ENCODE measurements at regions not wholly inside any gene's neighbourhood (a gene's known extent, or its start where the extent isn't known, plus 50 kb on each side); places are given as distances from the start of the nearest gene placed in this dataset.
"Not testable (repeated sequence)": the region's sequence is repeated elsewhere in the genome, so short reads cannot be mapped to it uniquely, and the experiment has no call there.

- no peak for DNase-seq (ENCODE audit: low read depth in 2 of 2)
Observed at GRCh38 chr2:225824748-225825449, 425.4 kb downstream of the NYAP2 start.

- no peak for DNase-seq (ENCODE audit: low read depth in 2 of 2)
Observed at GRCh38 chr2:225821351-225821750, 421.8 kb downstream of the NYAP2 start.

- no peak for DNase-seq (ENCODE audit: low read depth in 2 of 2)
Observed at GRCh38 chr2:225820826-225821225, 421.3 kb downstream of the NYAP2 start.

- DNase-seq (ENCODE audit: low read depth in 2 of 2) = no peak
Observed at GRCh38 chr2:225814554-225814953, 415.0 kb downstream of the NYAP2 start.

GRCh38 chr2:225806105-225806504 lies 406.6 kb downstream of the NYAP2 start:
- no peak for DNase-seq (ENCODE audit: low read depth in 2 of 2)

GRCh38 chr2:225802076-225802475 lies 402.6 kb downstream of the NYAP2 start:
- DNase-seq (ENCODE audit: low read depth in 2 of 2) = not testable (repeated sequence)

GRCh38 chr2:225797394-225797793 lies 397.9 kb downstream of the NYAP2 start:
- DNase-seq (ENCODE audit: low read depth in 2 of 2) = no peak

GRCh38 chr2:225794652-225795400 lies 395.3 kb downstream of the NYAP2 start:
- DNase-seq (ENCODE audit: low read depth in 2 of 2) = no peak

GRCh38 chr2:225793736-225794550 lies 394.4 kb downstream of the NYAP2 start:
- no peak for DNase-seq (ENCODE audit: low read depth in 2 of 2)

- DNase-seq (ENCODE audit: low read depth in 2 of 2) = no peak
Observed at GRCh38 chr2:225788571-225789094, 389.1 kb downstream of the NYAP2 start.

GRCh38 chr2:225787497-225787896 lies 388.0 kb downstream of the NYAP2 start:
- DNase-seq (ENCODE audit: low read depth in 2 of 2) = no peak

GRCh38 chr2:225781991-225782390 lies 382.5 kb downstream of the NYAP2 start:
- no peak for DNase-seq (ENCODE audit: low read depth in 2 of 2)

GRCh38 chr2:225781145-225781544 lies 381.6 kb downstream of the NYAP2 start:
- no peak for DNase-seq (ENCODE audit: low read depth in 2 of 2)

- DNase-seq (ENCODE audit: low read depth in 2 of 2) = no peak
Observed at GRCh38 chr2:225779829-225780228, 380.3 kb downstream of the NYAP2 start.

GRCh38 chr2:225773148-225773547 lies 373.6 kb downstream of the NYAP2 start:
- no peak for DNase-seq (ENCODE audit: low read depth in 2 of 2)

GRCh38 chr2:225771701-225772100 lies 372.2 kb downstream of the NYAP2 start:
- no peak for DNase-seq (ENCODE audit: low read depth in 2 of 2)

- DNase-seq (ENCODE audit: low read depth in 2 of 2) = no peak
Observed at GRCh38 chr2:225768741-225769140, 369.2 kb downstream of the NYAP2 start.

- no peak for DNase-seq (ENCODE audit: low read depth in 2 of 2)
Observed at GRCh38 chr2:225766431-225766830, 366.9 kb downstream of the NYAP2 start.

GRCh38 chr2:225765820-225766219 lies 366.3 kb downstream of the NYAP2 start:
- no peak for DNase-seq (ENCODE audit: low read depth in 2 of 2)

- DNase-seq (ENCODE audit: low read depth in 2 of 2) = no peak
Observed at GRCh38 chr2:225764346-225764745, 364.8 kb downstream of the NYAP2 start.

- no peak for DNase-seq (ENCODE audit: low read depth in 2 of 2)
Observed at GRCh38 chr2:225763711-225764110, 364.2 kb downstream of the NYAP2 start.

- DNase-seq (ENCODE audit: low read depth in 2 of 2) = no peak
Observed at GRCh38 chr2:225761396-225761795, 361.9 kb downstream of the NYAP2 start.

Data from stimulated activated CD4-positive, alpha-beta T cell treated with anti-CD3 and anti-CD28 coated beads, Interleukin-12 subunit alpha, Interleukin-12 subunit beta, amount 100 ng/mL, for 24 hours (primary cell).